IMR-90 (cell line): ENCODE measurements at regions not wholly inside any gene's neighbourhood (a gene's known extent, or its start where the extent isn't known, plus 50 kb on each side); places are given as distances from the start of the nearest gene placed in this dataset.

Experiments
- ATAC-seq: fragments of 200-7000 bp; cut with Tn5 transposase; 2 replicates; pipeline ENCODE4 v1.9.1; 2020; ENCODE audit warnings: low read depth, mild to moderate bottlenecking, moderate library complexity
- BruUV-seq: library from RNA; stranded (reverse); fragments of 400-500 nt; replicated peaks from 2 replicates; lab custom pipeline; 2021; lab: Mats Ljungman, UMichigan
- CTCF ChIA-PET: fragments of 300-600 bp; formaldehyde crosslinking; extraction: SDS; loops from one replicate; lab custom pipeline; 2021; ENCODE audit warnings: antibody characterized with exemption; lab: Yijun Ruan, JAX
- POLR2A ChIA-PET: fragments of 300-600 bp; sonication (Branson Sonifier 250); formaldehyde crosslinking; loops from one replicate; lab custom pipeline; 2022; ENCODE audit warnings: antibody characterized with exemption; ENCODE audit not compliant: unreplicated experiment; lab: Charles Lee
- DNase-seq: peaks from one replicate; pipeline ENCODE4 v3.0.0; 2013
- H2AFZ ChIP-seq: replicated peaks from 2 replicates; pipeline ENCODE3; 2013; ENCODE audit warnings: low read length, mild to moderate bottlenecking; ENCODE audit not compliant: poor library complexity
- H2AK5ac ChIP-seq: 2 replicates; pipeline ENCODE4 v1.6.1; 2013; ENCODE audit warnings: low read depth, low read length, inconsistent platforms
- H2AK9ac ChIP-seq: replicated peaks from 2 replicates; pipeline ENCODE3; 2013; ENCODE audit warnings: mild to moderate bottlenecking, low read depth, low read length, moderate library complexity; ENCODE audit not compliant: poor library complexity
- H2BK120ac ChIP-seq: 2 replicates; pipeline ENCODE4 v1.6.1; 2013; ENCODE audit warnings: low read depth, low read length, inconsistent platforms
- H2BK15ac ChIP-seq: 3 replicates; pipeline ENCODE4 v1.6.1; 2013; ENCODE audit warnings: low read depth, low read length, inconsistent platforms
- H2BK20ac ChIP-seq: 2 replicates; pipeline ENCODE4 v1.6.1; 2013; ENCODE audit warnings: low read depth, mild to moderate bottlenecking, inconsistent platforms, low read length, moderate library complexity
- H2BK5ac ChIP-seq: 2 replicates; pipeline ENCODE4 v1.6.1; 2013; ENCODE audit warnings: mild to moderate bottlenecking, low read depth, low read length, inconsistent platforms; ENCODE audit not compliant: poor library complexity, severe bottlenecking
- H3K14ac ChIP-seq: replicated peaks from 2 replicates; pipeline ENCODE4 v1.6.1; 2013; ENCODE audit warnings: low read depth, low read length, inconsistent platforms
- H3K18ac ChIP-seq: 2 replicates; pipeline ENCODE4 v1.6.1; 2013; ENCODE audit warnings: low read depth, low read length, control low read depth
- H3K23ac ChIP-seq: 2 replicates; pipeline ENCODE4 v1.6.1; 2013; ENCODE audit warnings: low read depth, low read length, inconsistent platforms
- H3K27ac ChIP-seq: 2 replicates; pipeline ENCODE4 v1.5.1; 2013; ENCODE audit warnings: mild to moderate bottlenecking, control low read depth, low read length; ENCODE audit not compliant: insufficient read depth
- H3K27me3 ChIP-seq: 2 replicates; pipeline ENCODE4 v1.6.1; 2013; ENCODE audit warnings: low read length; ENCODE audit not compliant: control insufficient read depth, insufficient read depth
- H3K36me3 ChIP-seq: 2 replicates; pipeline ENCODE4 v1.6.1; 2013; ENCODE audit warnings: low read length, mixed read lengths; ENCODE audit not compliant: control insufficient read depth, insufficient read depth
- H3K4ac ChIP-seq: 2 replicates; pipeline ENCODE4 v1.6.1; 2013; ENCODE audit warnings: low read depth, low read length, inconsistent platforms
- H3K4me1 ChIP-seq: 2 replicates; pipeline ENCODE4 v1.6.1; 2013; ENCODE audit warnings: low read length, mixed read lengths; ENCODE audit not compliant: control insufficient read depth, insufficient read depth
- H3K4me2 ChIP-seq: 2 replicates; pipeline ENCODE4 v1.6.1; 2013; ENCODE audit warnings: low read depth, mild to moderate bottlenecking, control low read depth, low read length, moderate library complexity
- H3K4me3 ChIP-seq: 2 replicates; pipeline ENCODE4 v1.5.1; 2013; ENCODE audit warnings: low read depth, mild to moderate bottlenecking, control low read depth, low read length, moderate library complexity; ENCODE audit not compliant: insufficient read depth
- H3K56ac ChIP-seq: 2 replicates; pipeline ENCODE4 v1.6.1; 2013; ENCODE audit warnings: low read length, inconsistent platforms; ENCODE audit not compliant: insufficient read depth; ENCODE audit errors: extremely low read depth
- H3K79me1 ChIP-seq, 2 experiments: 2 replicates each; pipeline ENCODE4 v1.6.1; 2013; ENCODE audit warnings: low read length in 2 of 2, inconsistent platforms in 1 of 2, low read depth in 1 of 2
- H3K9ac ChIP-seq: 2 replicates; pipeline ENCODE4 v1.6.1; 2013; ENCODE audit warnings: low read depth, low read length, control low read depth
- H3K9me1 ChIP-seq: 2 replicates; pipeline ENCODE4 v1.6.1; 2013; ENCODE audit warnings: low read length, inconsistent platforms; ENCODE audit not compliant: insufficient read depth
- H3K9me3 ChIP-seq: 2 replicates; pipeline ENCODE4 v1.6.1; 2013; ENCODE audit warnings: low read length; ENCODE audit not compliant: control insufficient read depth, insufficient read depth
- H4K20me1 ChIP-seq: 2 replicates; pipeline ENCODE4 v1.6.1; 2013; ENCODE audit warnings: low read length, inconsistent platforms; ENCODE audit not compliant: insufficient read depth
- H4K5ac ChIP-seq: 2 replicates; pipeline ENCODE4 v1.6.1; 2013; ENCODE audit warnings: mild to moderate bottlenecking, low read depth, low read length, control low read depth
- H4K8ac ChIP-seq, 2 experiments: 2 replicates each; pipeline ENCODE4 v1.6.1; 2013; ENCODE audit warnings: low read depth in 2 of 2, low read length in 2 of 2, control low read depth in 1 of 2, inconsistent platforms in 1 of 2
- H4K91ac ChIP-seq: 2 replicates; pipeline ENCODE4 v1.6.1; 2013; ENCODE audit warnings: low read depth, low read length, inconsistent platforms; ENCODE audit not compliant: insufficient read depth
- FOS ChIP-seq: fragments of 150-350 bp; IDR thresholded peaks from 2 replicates; pipeline ENCODE4 v1.6.1; 2016; ENCODE audit warnings: low read depth, low read length
- MAZ ChIP-seq: IDR thresholded peaks from 2 replicates; pipeline ENCODE4 v1.6.1; 2012; ENCODE audit warnings: low read depth, mild to moderate bottlenecking, low read length, improper control_type of control experiment, moderate library complexity, borderline replicate concordance
- RCOR1 ChIP-seq: IDR thresholded peaks from 2 replicates; pipeline ENCODE4 v1.6.1; 2012; ENCODE audit warnings: mild to moderate bottlenecking, low read length, improper control_type of control experiment; ENCODE audit not compliant: insufficient replicate concordance
- USF2 ChIP-seq: fragments of 150-350 bp; IDR thresholded peaks from 2 replicates; pipeline ENCODE4 v1.6.1; 2017; ENCODE audit warnings: mild to moderate bottlenecking, antibody characterized with exemption, low read length, low read depth
- WGBS, 2 experiments: methylation state at CpG; one replicate each; pipeline versions ENCODE4 v1.1.5 to v1.1.7; 2013; ENCODE audit warnings: missing lambda C conversion rate in 2 of 2; ENCODE audit not compliant: insufficient read length in 1 of 2; ENCODE audit errors: extremely low coverage in 2 of 2; 5-methylcytosine and 5-hydroxymethylcytosine counted together
- dilution Hi-C: fragments of 300-500 bp; cut with HindIII; formaldehyde crosslinking; loops from one replicate; pipeline ENCODE4 v1.14.3; 2018; ENCODE audit warnings: low sequenced_read_pairs; ENCODE audit not compliant: unreplicated experiment
- in situ Hi-C: fragments of 300-500 bp; cut with MboI; formaldehyde crosslinking; loops from 3 replicates; pipeline ENCODE4 v1.14.3; 2019; ENCODE audit warnings: low sequenced_read_pairs, inconsistent platforms, mixed read lengths
- intact Hi-C: fragments of 100-400 bp; cut with micrococcal nuclease; formaldehyde crosslinking; loops from 2 replicates; pipeline ENCODE4 v1.10.0; 2022

GRCh38 chrX:25288676-25289075 is 272.9 kb upstream of the ARX start:
- no peak for DNase-seq
- no peak overlapping the region for H3K23ac ChIP-seq
- H4K5ac ChIP-seq = no peak overlapping the region
- no peak overlapping the region for H2BK120ac ChIP-seq
- no peak overlapping the region for H2AK5ac ChIP-seq
- H2BK15ac ChIP-seq = no peak overlapping the region
- no peak overlapping the region for H3K4me3 ChIP-seq
- no peak overlapping the region for H2AK9ac ChIP-seq
- WGBS, 2 experiments = no CpG with 5 or more reads among the region's 1 CpG
- H3K9ac ChIP-seq = no peak overlapping the region
- no peak overlapping the region for H3K4me2 ChIP-seq
- H2BK20ac ChIP-seq = no peak overlapping the region
- H3K36me3 ChIP-seq = no peaks in the 10 kb centered on the region
- BruUV-seq = no TSS peak
- H3K9me3 ChIP-seq = no peaks in the 10 kb centered on the region
- H3K79me1 ChIP-seq = no peaks in the 10 kb centered on the region
- H3K56ac ChIP-seq = no peak overlapping the region
- H3K18ac ChIP-seq = no peak overlapping the region
- no peaks in the 10 kb centered on the region for H3K27me3 ChIP-seq
- H3K27ac ChIP-seq = no peak overlapping the region
- TF ChIP-seq RCOR1 (no peak), USF2 (no peak), FOS (no peak), MAZ (no peak)
- no peaks in the 10 kb centered on the region for H3K4me1 ChIP-seq
- ChIA-PET POLR2A (no interaction called here), CTCF (no interaction called here)
- no peak overlapping the region for H2AFZ ChIP-seq
- no peak overlapping the region for H2BK5ac ChIP-seq
- dilution Hi-C loops (no loop called here), intact Hi-C loops (no loop called here), in situ Hi-C loops (no loop called here)
- no peak overlapping the region for H3K4ac ChIP-seq
- no peak for ATAC-seq
- H3K14ac ChIP-seq = no peak overlapping the region
- no peaks in the 10 kb centered on the region for H4K20me1 ChIP-seq
- no peak overlapping the region for H4K8ac ChIP-seq
- no peak overlapping the region for H4K91ac ChIP-seq
- no peaks in the 10 kb centered on the region for H3K9me1 ChIP-seq
